K562 (cell line): ENCODE measurements at regions not wholly inside any gene's neighbourhood (a gene's known extent, or its start where the extent isn't known, plus 50 kb on each side); places are given as distances from the start of the nearest gene placed in this dataset.

ENCODE experiments used
- ATAC-seq: fragments of 200-7000 bp; cut with Tn5 transposase; 3 replicates; pipeline ENCODE4 v1.9.1; 2020; ENCODE audit warnings: moderate library complexity
- BruUV-seq: library from RNA; stranded (reverse); fragments of 400-500 nt; replicated peaks from 2 replicates; lab custom pipeline; 2021; lab: Mats Ljungman, UMichigan
- CTCF ChIA-PET: fragments of 300-600 bp; formaldehyde crosslinking; extraction: SDS; loops from one replicate; lab custom pipeline; 2021; ENCODE audit warnings: low intra/inter-chr PET ratio; lab: Yijun Ruan, JAX
- POLR2A ChIA-PET: fragments of 300-600, 350-650 bp; sonication (Branson Sonifier 250); formaldehyde crosslinking; extraction: SDS; loops from one replicate; lab custom pipeline; 2021; ENCODE audit warnings: antibody characterized with exemption, inconsistent platforms; lab: Yijun Ruan, JAX
- DNase-seq, 4 experiments: peaks; one replicate each; pipeline versions ENCODE4 v3.0.0 to v3.0.0-alpha.2; 2011 to 2018; ENCODE audit warnings: low spot score in 3 of 4, mixed read lengths in 3 of 4; ENCODE audit errors: extremely low read depth in 1 of 4
- FAIRE-seq: peaks from 2 replicates; lab custom pipeline; 2011; peaks lifted over from hg19 to GRCh38; lab: Jason Lieb, UNC
- H2AFZ ChIP-seq: 2 replicates; pipeline ENCODE4 v1.6.0; 2011; ENCODE audit warnings: low read depth, low read length, control low read depth, inconsistent platforms
- H3K27ac ChIP-seq: fragments of 200-600 bp; 3 replicates; pipeline ENCODE4 v1.8.0; 2011; ENCODE audit warnings: low read depth, mild to moderate bottlenecking, control low read depth, inconsistent platforms, low read length, moderate library complexity, mixed read lengths; ENCODE audit errors: extremely low read depth
- H3K27me3 ChIP-seq, 2 experiments: fragments of 300-600 bp in 1 of 2; 2 replicates in 1 of 2; 3 replicates in 1 of 2; pipeline versions ENCODE4 v1.6.0 to v1.8.0; 2011; ENCODE audit warnings: inconsistent platforms in 2 of 2, low read length in 2 of 2, mild to moderate bottlenecking in 1 of 2, mixed read lengths in 1 of 2, moderate library complexity in 1 of 2; ENCODE audit not compliant: control insufficient read depth in 2 of 2, insufficient read depth in 2 of 2
- H3K36me3 ChIP-seq: fragments of 300-600 bp; 3 replicates; pipeline ENCODE4 v1.8.0; 2011; ENCODE audit warnings: mild to moderate bottlenecking, low read length, inconsistent platforms; ENCODE audit not compliant: control insufficient read depth, insufficient read depth
- H3K4me1 ChIP-seq, 2 experiments: fragments of 200-600 bp in 1 of 2; replicated peaks in 1 of 2; 2 replicates in 1 of 2; 3 replicates in 1 of 2; pipeline versions ENCODE4 v1.5.1 to v1.8.0; 2011; ENCODE audit warnings: inconsistent platforms in 2 of 2, low read length in 2 of 2, mild to moderate bottlenecking in 1 of 2, mixed read lengths in 1 of 2, moderate library complexity in 1 of 2; ENCODE audit not compliant: control insufficient read depth in 2 of 2, insufficient read depth in 2 of 2
- H3K4me2 ChIP-seq: 2 replicates; pipeline ENCODE4 v1.6.1; 2011; ENCODE audit warnings: low read length, control low read depth, inconsistent platforms, mixed read lengths; ENCODE audit not compliant: insufficient read depth
- H3K4me3 ChIP-seq: fragments of 200-600 bp; sonication (generic), shearing (Covaris generic); 2 replicates; pipeline ENCODE4 v1.5.1; 2016; ENCODE audit warnings: control low read depth, inconsistent platforms
- H3K79me2 ChIP-seq: fragments of 200-600 bp; 3 replicates; pipeline ENCODE4 v1.8.0; 2011; ENCODE audit warnings: low read length, inconsistent platforms; ENCODE audit not compliant: control insufficient read depth, insufficient read depth
- H3K9ac ChIP-seq, 2 experiments: 2 replicates each; pipeline versions ENCODE4 v1.6.0 to v1.6.1; 2011; ENCODE audit warnings: low read depth in 2 of 2, low read length in 2 of 2, control low read depth in 1 of 2, inconsistent platforms in 1 of 2, mild to moderate bottlenecking in 1 of 2, mixed read lengths in 1 of 2; ENCODE audit not compliant: insufficient read depth in 1 of 2
- H3K9me1 ChIP-seq: one replicate; pipeline ENCODE4 v1.6.0; 2011; ENCODE audit warnings: inconsistent platforms, mild to moderate bottlenecking, low read length, moderate library complexity; ENCODE audit not compliant: control insufficient read depth, insufficient read depth
- H3K9me3 ChIP-seq: replicated peaks from 2 replicates; pipeline ENCODE4 v1.5.1; 2011; ENCODE audit warnings: low read depth, low read length, inconsistent platforms; ENCODE audit not compliant: control insufficient read depth, insufficient read depth
- H4K20me1 ChIP-seq: replicated peaks from 2 replicates; pipeline ENCODE4 v1.6.1; 2011; ENCODE audit warnings: low read length, inconsistent platforms, mixed read lengths; ENCODE audit not compliant: control insufficient read depth, insufficient read depth
- ARNT ChIP-seq, 2 experiments: fragments of 450-650 bp; IDR thresholded peaks; 2 replicates each; pipeline ENCODE4 v1.6.1; 2016; ENCODE audit warnings: mild to moderate bottlenecking in 1 of 2
- CAMTA2 ChIP-seq: fragments of 250-450 bp; sonication (Bioruptor Pico); conservative IDR thresholded peaks from 2 replicates; pipeline ENCODE4 v1.5.1; 2022
- CBX1 ChIP-seq: sonication (generic); IDR thresholded peaks from 2 replicates; pipeline ENCODE4 v1.6.1; 2016; ENCODE audit warnings: antibody characterized with exemption, low read depth, mild to moderate bottlenecking
- CC2D1A ChIP-seq: fragments of 450-650 bp; IDR thresholded peaks from 2 replicates; pipeline ENCODE4 v1.6.1; 2017; ENCODE audit warnings: mild to moderate bottlenecking
- CTCF ChIP-seq, 3 experiments: IDR thresholded peaks in 2 of 3; conservative IDR thresholded peaks in 1 of 3; 2 replicates each; pipeline ENCODE4 v1.5.1; 2011 to 2012; ENCODE audit warnings: low read length in 3 of 3, mild to moderate bottlenecking in 3 of 3, control low read depth in 2 of 3, improper control_type of control experiment in 1 of 3, inconsistent platforms in 1 of 3, low read depth in 1 of 3, mixed read lengths in 1 of 3, moderate library complexity in 1 of 3; ENCODE audit not compliant: insufficient read depth in 2 of 3
- ELK3 ChIP-seq: fragments of 450-650 bp; formaldehyde crosslinking; IDR thresholded peaks from 2 replicates; pipeline ENCODE4 v1.4.0; 2020; ENCODE audit warnings: mild to moderate bottlenecking
- GTF3C2 ChIP-seq: IDR thresholded peaks from 3 replicates; pipeline ENCODE4 v1.6.1; 2011; ENCODE audit warnings: borderline replicate concordance, mild to moderate bottlenecking, moderate library complexity; ENCODE audit not compliant: insufficient read length; ENCODE audit errors: extremely low read depth
- NFIX ChIP-seq: fragments of 250-450 bp; sonication (Bioruptor Pico); IDR thresholded peaks from 2 replicates; pipeline ENCODE4 v1.4.0; 2020; ENCODE audit warnings: low read depth, mild to moderate bottlenecking, moderate library complexity
- PTTG1 ChIP-seq: fragments of 450-650 bp; IDR thresholded peaks from 2 replicates; pipeline ENCODE4 v1.6.1; 2016; ENCODE audit warnings: low read depth, mild to moderate bottlenecking, missing genetic modification characterization, missing compliant biosample characterization
- RBM22 ChIP-seq: fragments of 200-400 bp; formaldehyde crosslinking; IDR thresholded peaks from 2 replicates; pipeline ENCODE4 v1.6.1; 2018; ENCODE audit warnings: low read length, low read depth; ENCODE audit not compliant: poor library complexity, severe bottlenecking
- THRA ChIP-seq: fragments of 450-650 bp; IDR thresholded peaks from 2 replicates; pipeline ENCODE4 v1.6.1; 2017; ENCODE audit warnings: mild to moderate bottlenecking, moderate library complexity
- TRIM25 ChIP-seq: fragments of 450-650 bp; IDR thresholded peaks from 2 replicates; pipeline ENCODE4 v1.7.0; 2016; ENCODE audit warnings: borderline replicate concordance
- ZSCAN32 ChIP-seq: fragments of 450-650 bp; formaldehyde crosslinking; IDR thresholded peaks from 2 replicates; pipeline ENCODE4 v1.4.0; 2020; ENCODE audit warnings: mild to moderate bottlenecking, moderate library complexity
- WGBS: fragments of 100-300 bp; shearing (Covaris generic); methylation state at CpG from one replicate; pipeline ENCODE4 v1.1.6; 2016; ENCODE audit warnings: low coverage, mixed read lengths; ENCODE audit not compliant: insufficient coverage; ENCODE audit errors: missing lambda C conversion rate; 5-methylcytosine and 5-hydroxymethylcytosine counted together
- in situ Hi-C: fragments of 300-500 bp; cut with MboI; formaldehyde crosslinking; loops from 4 replicates; pipeline ENCODE4 v1.15.0; 2018; ENCODE audit warnings: inconsistent platforms, mixed read lengths
- intact Hi-C: fragments of 100-400 bp; cut with micrococcal nuclease; formaldehyde crosslinking; loops from 2 replicates; pipeline ENCODE4 v1.14.2; 2022

GRCh38 chr4:126698224-126698623 lies 934.5 kb upstream of the INTU start (continued):
- TF ChIP-seq GTF3C2 (no peak), TRIM25 (no peak), NFIX (no peak)
- TF ChIP-seq, all 486 proteins: peak for 0

GRCh38 chr4:126701756-126702155 lies 931.0 kb upstream of the INTU start:
- BruUV-seq, result no TSS peak
- Histone ChIP-seq H3K9me1 (no peaks in the 10 kb centered on the region), H3K4me1 (peaks cover 0 to 6% of the 10 kb centered on the region in 2 experiments; a peak in 1 of 5 replicates), H3K79me2 (peaks cover 88% of the 10 kb centered on the region), H3K36me3 (peaks cover 44% of the 10 kb centered on the region; the same call in 2 of the 3 replicates), H3K27ac (no peak overlapping the region), H3K4me3 (no peak overlapping the region), H3K9ac (no peak overlapping the region), H3K9me3 (no peaks in the 10 kb centered on the region), H4K20me1 (no peaks in the 10 kb centered on the region), H3K27me3 (no peaks in the 10 kb centered on the region), H2AFZ (no peak overlapping the region), H3K4me2 (no peak overlapping the region)
- 90% methylated on average over 2 of the region's 2 CpGs for WGBS
- in situ Hi-C loops, result no loop called here
- DNase-seq (no peak), FAIRE-seq (no peak), ATAC-seq (peak; percentile 18)
- intact Hi-C loops, result no loop called here
- CTCF ChIA-PET, result no interaction called here
- POLR2A ChIA-PET, result no interaction called here
- no peak for TF ChIP-seq CC2D1A
- no peak for TF ChIP-seq CBX1
- TF ChIP-seq ZSCAN32, result no peak
- no peak for TF ChIP-seq ELK3 (CRISPR knock-in tag)
- no peak for TF ChIP-seq CAMTA2 (CRISPR knock-in tag)
- no peak for TF ChIP-seq THRA
- no peak for TF ChIP-seq PTTG1 (tag)
- no peak for TF ChIP-seq RBM22
- TF ChIP-seq ARNT (IDR thresholded peaks at IDR 0.05), result no peak
- TF ChIP-seq CTCF (IDR thresholded peaks at IDR 0.05 in 2 of 3, conservative IDR thresholded peaks at IDR 0.05 in 1 of 3; ENCODE audit: insufficient read depth in 2 of 3, low read depth in 1 of 3, low read length in 3 of 3), result no peak
